ENCODE measurements at regions not wholly inside any gene's neighbourhood (a gene's known extent, or its start where the extent isn't known, plus 50 kb on each side); places are given as distances from the start of the nearest gene placed in this dataset.

GRCh38 chr2:17056236-17056635 lies 390.6 kb upstream of the CYRIA start:
- no peak for DNase-seq
- Histone ChIP-seq H3K9me2 (replicated peaks; ENCODE audit: insufficient read depth, low read length) (no peaks in the 10 kb centered on the region), H3K9me3 (replicated peaks; ENCODE audit: insufficient read depth, low read length) (no peaks in the 10 kb centered on the region), H3K79me2 (ENCODE audit: low read length) (no peaks in the 10 kb centered on the region), H3K9ac (ENCODE audit: low read length) (no peak overlapping the region), H3F3A (ENCODE audit: insufficient read depth, low read length) (0 out of 2 replicates have a peak, but pooled peaks cover 4% of the 10 kb centered on the region), H2AFZ (ENCODE audit: low read length) (no peak overlapping the region), H4K20me1 (ENCODE audit: insufficient read depth, low read length) (no peaks in the 10 kb centered on the region), H3K36me3 (replicated peaks; ENCODE audit: insufficient read depth, low read length) (no peaks in the 10 kb centered on the region), H3K4me3 (ENCODE audit: low read length) (no peak overlapping the region), H3K4me1 (ENCODE audit: low read length) (no peaks in the 10 kb centered on the region), H3K4me2 (ENCODE audit: low read depth, low read length) (no peak overlapping the region), H3K27me3 (replicated peaks; ENCODE audit: insufficient read depth, low read length) (no peaks in the 10 kb centered on the region), H3K27ac (ENCODE audit: low read length) (no peak overlapping the region)
- TF ChIP-seq EZH2 (optimal IDR thresholded peaks at IDR 0.05; ENCODE audit: low read depth, low read length) = no peak
- no peak for TF ChIP-seq CTCF (IDR thresholded peaks at IDR 0.05; ENCODE audit: low read length)
- no peak for TF ChIP-seq EZH2phosphoT487 (IDR thresholded peaks at IDR 0.05; ENCODE audit: low read length)

- Histone ChIP-seq H3F3A (ENCODE audit: insufficient read depth, low read length) (no peaks in the 10 kb centered on the region), H3K4me1 (ENCODE audit: low read length) (no peaks in the 10 kb centered on the region), H3K27me3 (replicated peaks; ENCODE audit: insufficient read depth, low read length) (no peaks in the 10 kb centered on the region), H3K4me3 (ENCODE audit: low read length) (no peak overlapping the region), H3K4me2 (ENCODE audit: low read depth, low read length) (no peak overlapping the region), H3K79me2 (ENCODE audit: low read length) (no peaks in the 10 kb centered on the region), H3K27ac (ENCODE audit: low read length) (no peak overlapping the region), H2AFZ (ENCODE audit: low read length) (no peak overlapping the region), H3K9me3 (replicated peaks; ENCODE audit: insufficient read depth, low read length) (no peaks in the 10 kb centered on the region), H3K9ac (ENCODE audit: low read length) (no peak overlapping the region), H3K9me2 (replicated peaks; ENCODE audit: insufficient read depth, low read length) (no peaks in the 10 kb centered on the region), H4K20me1 (ENCODE audit: insufficient read depth, low read length) (no peaks in the 10 kb centered on the region), H3K36me3 (replicated peaks; ENCODE audit: insufficient read depth, low read length) (no peaks in the 10 kb centered on the region)
- TF ChIP-seq EZH2phosphoT487 (IDR thresholded peaks at IDR 0.05; ENCODE audit: low read length) = no peak
- TF ChIP-seq CTCF (IDR thresholded peaks at IDR 0.05; ENCODE audit: low read length) = no peak
- TF ChIP-seq EZH2 (optimal IDR thresholded peaks at IDR 0.05; ENCODE audit: low read depth, low read length) = no peak
- DNase-seq = no peak
Measured at GRCh38 chr2:17052001-17052400, 386.4 kb upstream of the CYRIA start.

- H3F3A ChIP-seq (ENCODE audit: insufficient read depth, low read length) = no peaks in the 10 kb centered on the region
- DNase-seq = no peak
- no peaks in the 10 kb centered on the region for H3K27me3 ChIP-seq (replicated peaks; ENCODE audit: insufficient read depth, low read length)
- no peaks in the 10 kb centered on the region for H3K79me2 ChIP-seq (ENCODE audit: low read length)
- TF ChIP-seq EZH2 (optimal IDR thresholded peaks at IDR 0.05; ENCODE audit: low read depth, low read length) (no peak), EZH2phosphoT487 (IDR thresholded peaks at IDR 0.05; ENCODE audit: low read length) (no peak), CTCF (IDR thresholded peaks at IDR 0.05; ENCODE audit: low read length) (no peak)
- H3K4me3 ChIP-seq (ENCODE audit: low read length) = no peak overlapping the region
- H2AFZ ChIP-seq (ENCODE audit: low read length) = no peak overlapping the region
- no peaks in the 10 kb centered on the region for H4K20me1 ChIP-seq (ENCODE audit: insufficient read depth, low read length)
- H3K36me3 ChIP-seq (replicated peaks; ENCODE audit: insufficient read depth, low read length) = no peaks in the 10 kb centered on the region
- no peak overlapping the region for H3K27ac ChIP-seq (ENCODE audit: low read length)
- H3K4me2 ChIP-seq (ENCODE audit: low read depth, low read length) = no peak overlapping the region
- no peak overlapping the region for H3K9ac ChIP-seq (ENCODE audit: low read length)
- H3K9me3 ChIP-seq (replicated peaks; ENCODE audit: insufficient read depth, low read length) = no peaks in the 10 kb centered on the region
- no peaks in the 10 kb centered on the region for H3K9me2 ChIP-seq (replicated peaks; ENCODE audit: insufficient read depth, low read length)
- no peaks in the 10 kb centered on the region for H3K4me1 ChIP-seq (ENCODE audit: low read length)
Measured at GRCh38 chr2:17051538-17051937, 385.9 kb upstream of the CYRIA start.
